GM12878 (cell line): ENCODE measurements at regions not wholly inside any gene's neighbourhood (a gene's known extent, or its start where the extent isn't known, plus 50 kb on each side); places are given as distances from the start of the nearest gene placed in this dataset.

Experiments used
- CTCF ChIP-seq, 3 experiments: IDR thresholded peaks in 2 of 3; conservative IDR thresholded peaks in 1 of 3; 2 replicates each; pipeline ENCODE4 v1.5.1; 2011; ENCODE audit warnings: low read depth in 3 of 3, low read length in 3 of 3, mild to moderate bottlenecking in 3 of 3, control low read depth in 2 of 3, moderate library complexity in 2 of 3, inconsistent platforms in 1 of 3, mixed read lengths in 1 of 3; ENCODE audit not compliant: control insufficient read depth in 2 of 3, insufficient read depth in 1 of 3; ENCODE audit errors: extremely low read depth in 1 of 3
- EZH2 ChIP-seq: IDR thresholded peaks from 2 replicates; pipeline ENCODE4 v1.6.1; 2012; ENCODE audit warnings: low read depth, mild to moderate bottlenecking, control low read depth, inconsistent platforms, low read length, borderline replicate concordance; ENCODE audit not compliant: control insufficient read depth
- KLF5 ChIP-seq: fragments of 450-650 bp; IDR thresholded peaks from 2 replicates; pipeline ENCODE4 v1.6.1; 2014; ENCODE audit warnings: mild to moderate bottlenecking; ENCODE audit not compliant: partially characterized antibody
- MAX ChIP-seq: IDR thresholded peaks from 2 replicates; pipeline ENCODE4 v1.6.1; 2012; ENCODE audit warnings: low read depth, low read length, improper control_type of control experiment
- REST ChIP-seq: IDR thresholded peaks from 2 replicates; pipeline ENCODE4 v1.6.1; 2012; ENCODE audit warnings: mild to moderate bottlenecking, low read depth, low read length
- SREBF2 ChIP-seq: IDR thresholded peaks from 2 replicates; pipeline ENCODE4 v1.6.1; 2012; ENCODE audit warnings: mild to moderate bottlenecking, low read length
- ZSCAN29 ChIP-seq: fragments of 450-650 bp; IDR thresholded peaks from 2 replicates; pipeline ENCODE4 v1.6.1; 2017; ENCODE audit warnings: mild to moderate bottlenecking, moderate library complexity
- ZZZ3 ChIP-seq: IDR thresholded peaks from 2 replicates; pipeline ENCODE4 v1.6.1; 2011; ENCODE audit warnings: low read depth; ENCODE audit not compliant: control insufficient read depth, insufficient read length

- no peak for TF ChIP-seq ZZZ3
- TF ChIP-seq SREBF2: no peak
- no peak for TF ChIP-seq EZH2
- no peak for TF ChIP-seq ZSCAN29
- no peak for TF ChIP-seq CTCF (IDR thresholded peaks at IDR 0.05 in 2 of 3, conservative IDR thresholded peaks at IDR 0.05 in 1 of 3; ENCODE audit: control insufficient read depth in 2 of 3, extremely low read depth in 1 of 3, insufficient read depth in 1 of 3, low read depth in 3 of 3, low read length in 3 of 3)
- no peak for TF ChIP-seq REST
- no peak for TF ChIP-seq MAX
- no peak for TF ChIP-seq KLF5
Observed at GRCh38 chr14:71754422-71755095, 177.7 kb upstream of the RGS6 start.
